ENCODE measurements at regions not wholly inside any gene's neighbourhood (a gene's known extent, or its start where the extent isn't known, plus 50 kb on each side); places are given as distances from the start of the nearest gene placed in this dataset.
"Not testable (repeated sequence)": the region's sequence is repeated elsewhere in the genome, so short reads cannot be mapped to it uniquely, and the experiment has no call there.

DNA sequence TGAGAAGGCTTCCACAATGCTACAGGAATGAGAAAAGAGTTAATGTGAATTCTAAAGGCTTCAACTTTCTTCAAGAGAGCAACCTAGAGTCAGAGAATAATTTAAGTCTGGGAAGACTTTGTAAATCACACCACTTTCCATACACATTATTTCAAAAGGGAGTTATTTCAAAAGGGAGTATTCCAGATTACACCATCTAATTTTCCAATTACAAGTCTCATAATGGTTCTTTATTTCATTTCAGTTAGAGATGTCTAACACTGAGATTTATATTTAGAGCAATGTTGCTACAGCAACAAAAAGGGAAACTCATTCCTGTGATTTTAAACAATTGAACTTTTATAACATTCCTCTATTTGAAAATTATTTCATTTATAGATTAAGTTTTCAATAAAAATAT is 98.8 kb upstream of the DST start:
- DNase-seq = no peak

DNA sequence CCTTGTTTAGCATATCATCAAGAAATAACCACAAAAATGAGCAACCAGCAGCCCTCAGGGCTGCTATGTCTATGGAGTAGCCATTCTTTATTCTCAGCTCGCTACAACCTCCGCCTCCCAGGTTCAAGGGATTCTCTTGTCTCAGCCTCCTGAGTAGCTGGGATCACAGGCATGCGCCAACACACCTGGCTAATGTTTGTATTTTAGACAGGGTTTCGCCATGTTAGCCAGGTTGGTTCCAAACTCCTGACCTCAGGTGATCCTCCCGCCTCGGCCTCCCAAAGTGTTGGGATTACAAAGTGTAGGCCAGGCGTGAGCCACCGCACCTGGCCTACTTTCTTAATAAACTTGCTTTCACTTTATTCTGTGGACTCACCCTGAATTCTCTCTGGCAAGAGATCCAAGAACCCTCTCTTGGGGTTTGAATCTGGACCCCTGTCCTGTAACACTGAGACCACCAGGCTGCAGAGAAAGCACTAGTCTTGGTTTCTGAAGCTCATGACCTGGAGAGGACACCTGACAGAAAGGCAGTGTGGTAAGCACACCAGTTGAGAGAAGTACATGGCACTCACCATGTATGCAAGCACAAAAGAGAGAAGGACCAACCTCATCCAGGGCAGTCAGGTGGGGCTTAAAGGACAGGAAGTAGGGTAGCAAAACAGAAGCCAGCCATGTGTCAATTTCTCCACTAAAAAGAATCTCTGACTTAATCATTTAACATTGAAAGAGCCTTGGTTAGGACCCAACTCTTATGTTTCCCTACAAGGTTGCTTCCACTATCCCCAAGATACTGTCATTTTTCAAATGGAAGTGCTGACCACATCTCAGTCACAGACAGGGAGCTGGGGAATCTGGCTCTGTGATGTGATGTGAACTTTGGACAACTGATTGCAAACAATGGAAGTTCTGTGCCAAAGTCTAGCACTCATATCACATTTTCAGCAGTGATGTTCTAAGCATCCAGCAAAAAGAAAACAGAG is 97.4 kb upstream of the DST start:
- DNase-seq = no peak

DNA sequence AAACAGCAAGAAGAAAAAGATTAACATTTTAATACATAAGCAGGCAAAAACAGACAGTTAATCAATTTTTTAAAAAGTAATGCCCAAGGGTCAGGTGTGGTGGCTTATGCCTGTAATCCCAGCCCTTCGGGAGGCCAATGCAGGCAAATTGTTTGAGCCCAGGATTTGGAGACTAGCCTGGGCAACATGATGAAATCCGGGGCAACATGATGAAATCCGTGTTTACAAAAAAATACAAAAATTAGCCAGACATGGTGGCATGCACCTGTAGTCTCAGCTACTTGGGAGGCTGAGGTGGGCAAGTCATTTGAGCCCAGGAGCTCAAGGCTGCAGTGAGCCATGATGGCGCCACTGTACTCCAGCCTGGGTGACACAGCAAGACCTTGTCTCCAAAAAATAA is 94.1 kb upstream of the DST start:
- DNase-seq = no peak

DNA sequence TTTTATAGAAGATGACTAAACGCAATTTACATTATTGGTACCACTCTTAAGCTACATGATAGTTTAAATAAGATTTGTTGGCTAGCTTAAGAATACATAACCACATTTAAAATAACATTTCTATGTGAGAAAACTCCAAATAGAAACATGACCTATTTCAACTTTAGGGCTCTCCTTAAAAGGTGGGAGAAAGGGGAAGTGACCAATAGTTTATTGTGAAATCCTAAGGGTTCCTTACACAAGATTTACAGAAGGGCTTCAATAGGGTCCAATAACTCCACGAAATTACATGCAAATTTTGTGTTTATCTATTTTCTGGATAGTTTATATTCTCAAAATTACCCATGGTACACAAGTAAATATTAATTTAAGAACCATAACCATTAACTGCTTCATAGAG is 91.6 kb upstream of the DST start:
- DNase-seq = no peak

DNA sequence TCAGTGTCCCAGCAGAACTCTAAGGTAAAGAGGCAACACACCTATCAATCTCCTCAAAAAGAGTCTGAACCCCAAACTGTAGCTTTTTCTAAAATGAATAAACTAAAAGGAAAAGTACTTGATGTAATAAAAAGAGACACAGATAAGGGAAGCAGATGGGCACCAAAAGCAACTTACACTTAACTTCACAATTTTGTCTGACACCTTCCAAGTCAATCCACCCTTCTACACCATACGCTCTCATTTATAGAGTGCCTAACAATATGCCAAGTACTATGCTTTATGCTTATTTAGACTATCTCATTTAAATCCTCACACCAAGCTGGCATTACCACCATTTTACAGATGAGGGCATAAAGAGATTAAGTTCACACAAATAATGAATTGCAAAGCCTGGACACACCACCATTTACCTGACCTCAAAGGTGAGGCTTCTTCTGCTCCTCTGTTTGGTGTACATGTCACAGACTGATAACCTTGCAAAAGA is 90.6 kb upstream of the DST start:
- DNase-seq = no peak

DNA sequence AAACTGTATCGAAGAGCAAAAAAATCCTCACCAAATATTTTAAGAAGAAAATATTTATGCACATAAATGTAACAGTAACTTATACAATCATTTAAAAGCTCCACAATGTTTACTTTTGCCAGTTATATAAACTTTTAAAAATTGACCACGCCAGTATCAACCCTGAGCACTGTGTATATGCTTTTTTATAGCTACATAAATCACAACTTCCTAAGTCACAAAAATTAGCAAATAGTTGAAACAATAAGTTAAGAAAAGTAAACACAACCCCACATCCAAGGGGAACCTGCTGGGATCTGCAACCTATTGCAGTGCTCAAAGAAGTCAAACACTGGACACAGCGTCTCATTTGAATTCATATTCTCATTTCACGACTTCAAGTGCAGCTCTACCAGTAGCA is 89.8 kb upstream of the DST start:
- DNase-seq = no peak

DNA sequence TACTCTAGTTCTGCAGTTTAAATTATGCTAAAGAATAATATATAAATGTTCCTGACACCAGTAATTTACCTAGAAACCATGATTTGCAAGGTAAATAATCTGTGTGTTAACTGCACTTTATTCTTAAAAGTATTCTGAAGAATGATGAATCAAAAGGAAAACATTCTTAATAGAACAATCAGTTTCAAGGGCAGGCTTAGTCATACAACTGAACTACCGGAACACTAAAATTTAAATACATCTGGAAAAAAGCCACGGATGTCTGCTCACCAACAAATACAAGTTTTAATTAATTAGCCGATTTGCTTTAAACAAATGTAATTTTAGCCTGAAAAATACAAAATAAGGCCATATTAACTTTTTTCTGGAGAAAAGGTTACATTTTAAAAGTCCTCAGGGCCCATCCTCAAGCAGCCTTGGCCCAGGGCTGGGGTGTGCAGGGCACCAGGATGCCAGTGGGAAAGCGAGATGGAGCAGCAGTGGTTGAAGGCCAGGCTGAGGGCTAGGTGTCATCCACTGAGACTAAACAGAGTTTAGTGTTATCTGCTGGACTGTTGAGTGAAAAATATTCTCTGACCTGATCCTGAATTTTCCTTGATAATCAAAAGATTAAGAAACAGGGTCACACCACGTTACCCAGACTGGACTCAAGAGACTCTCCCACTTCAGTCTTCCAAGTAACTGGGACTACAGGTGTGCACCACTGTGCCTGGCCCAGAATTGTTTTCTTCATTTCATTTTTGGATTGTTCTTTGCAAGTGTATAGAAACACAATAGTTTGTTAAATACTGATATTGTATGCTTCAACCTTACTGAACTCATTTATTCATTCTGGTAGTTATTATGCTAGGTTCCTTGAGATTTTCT is 88.2 kb upstream of the DST start:
- DNase-seq = no peak

DNA sequence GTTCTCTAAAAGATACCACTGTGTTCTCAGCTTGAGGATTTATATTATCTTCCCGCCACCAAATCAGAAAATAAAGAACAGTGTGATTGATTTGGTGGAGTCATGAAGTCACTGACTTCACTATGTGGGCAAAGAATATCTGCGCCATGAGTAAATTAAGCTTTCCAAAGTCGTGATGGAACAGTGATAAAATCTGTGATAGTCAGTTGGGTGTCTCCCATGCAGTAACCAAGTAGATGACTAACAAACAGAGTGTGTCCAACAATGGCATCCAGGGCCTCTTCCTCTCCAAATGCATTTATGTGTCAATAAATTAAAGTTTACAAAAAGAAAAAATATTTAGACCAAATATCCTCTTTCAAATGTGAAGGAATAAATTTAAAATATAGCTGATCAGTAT is 87.0 kb upstream of the DST start:
- no peak for DNase-seq

DNA sequence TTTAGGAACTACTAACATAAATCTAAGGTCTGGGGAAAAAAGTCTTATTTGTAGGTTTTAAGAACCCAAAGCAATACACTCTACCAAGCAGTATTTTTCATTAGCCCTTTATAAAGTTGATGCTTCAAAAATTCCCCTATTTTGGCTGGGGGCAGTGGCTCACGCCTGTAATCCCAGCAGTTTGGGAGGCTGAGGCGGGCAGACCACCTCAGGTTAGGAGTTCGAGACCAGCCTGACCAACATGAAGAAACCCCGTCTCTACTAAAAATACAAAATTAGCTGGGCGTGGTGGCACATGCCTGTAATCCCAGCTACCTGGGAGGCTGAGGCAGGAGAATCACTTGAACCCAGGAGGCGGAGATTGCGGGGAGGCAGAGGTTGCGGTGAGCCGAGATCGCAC is 86.5 kb upstream of the DST start:
- DNase-seq = not testable (repeated sequence)

DNA sequence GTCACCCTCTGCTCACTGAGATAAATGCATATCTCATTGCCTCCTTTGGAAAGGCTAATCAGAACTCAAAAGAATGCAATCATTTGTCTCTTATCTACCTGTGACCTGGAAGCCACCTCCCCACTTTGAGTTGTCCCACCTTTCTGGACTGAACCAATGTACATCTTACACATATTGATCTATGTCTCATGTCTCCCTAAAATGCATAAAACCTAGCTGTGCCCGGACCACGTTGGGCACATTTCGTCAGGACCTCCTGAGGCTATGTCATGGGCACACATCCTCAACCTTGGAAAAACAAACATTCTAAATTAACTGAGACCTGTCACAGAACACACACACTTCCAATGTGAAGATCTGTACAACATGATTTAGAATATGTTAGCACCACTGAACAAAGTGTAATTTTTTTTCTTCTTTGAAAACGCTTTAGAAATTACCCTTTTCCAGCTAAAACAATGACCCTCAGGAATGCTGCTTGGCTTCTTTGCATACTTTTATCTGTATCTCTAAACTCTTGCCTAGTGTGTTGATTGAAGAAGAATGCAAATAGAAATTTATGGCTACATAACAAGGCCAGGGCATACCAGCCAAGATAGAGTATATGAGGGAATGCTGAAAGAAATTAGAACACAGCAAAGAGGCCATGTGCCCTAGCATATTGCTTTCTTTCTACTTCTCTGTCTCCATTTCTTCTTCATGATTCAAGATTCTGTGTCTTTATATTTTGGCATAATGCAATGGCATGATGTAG is 84.6 kb upstream of the DST start:
- DNase-seq = no peak

DNA sequence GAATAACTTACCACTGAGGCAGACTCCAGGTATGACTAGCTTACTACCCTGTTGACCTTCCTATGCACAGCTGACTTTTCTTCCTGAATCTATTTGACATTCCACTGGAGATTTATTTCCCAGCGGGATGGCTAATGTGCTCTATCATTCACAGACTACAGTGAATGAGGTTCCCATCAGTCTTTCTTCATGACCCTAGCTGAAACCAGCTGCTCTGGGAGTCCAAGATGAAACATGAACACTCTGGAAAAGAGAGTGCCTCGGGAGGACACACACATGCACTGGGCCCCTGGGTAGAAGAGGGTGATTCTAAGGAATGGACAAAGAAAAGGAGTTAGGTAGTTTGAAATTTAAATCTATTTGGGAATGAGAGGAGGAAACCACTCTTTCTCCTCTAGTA is 82.6 kb upstream of the DST start:
- no peak for DNase-seq

DNA sequence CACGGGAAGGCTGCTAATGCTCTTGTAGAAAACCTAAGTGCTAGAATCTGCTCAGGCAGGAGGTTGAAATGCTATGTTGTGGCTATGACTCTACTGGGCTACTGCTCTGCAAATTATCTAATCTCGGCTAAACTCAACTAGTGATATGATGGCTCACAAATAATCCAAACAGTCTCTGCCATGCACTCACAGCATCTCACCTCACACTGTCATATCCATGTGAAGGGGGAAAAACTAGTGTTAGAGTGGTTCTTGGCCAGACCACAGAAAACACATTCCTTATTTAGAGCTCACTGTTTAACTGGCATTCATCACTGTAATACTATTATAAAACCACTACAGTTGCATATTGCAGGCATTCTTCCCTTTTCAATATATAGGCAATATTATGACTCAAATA is 81.8 kb upstream of the DST start:
- DNase-seq = no peak

DNA sequence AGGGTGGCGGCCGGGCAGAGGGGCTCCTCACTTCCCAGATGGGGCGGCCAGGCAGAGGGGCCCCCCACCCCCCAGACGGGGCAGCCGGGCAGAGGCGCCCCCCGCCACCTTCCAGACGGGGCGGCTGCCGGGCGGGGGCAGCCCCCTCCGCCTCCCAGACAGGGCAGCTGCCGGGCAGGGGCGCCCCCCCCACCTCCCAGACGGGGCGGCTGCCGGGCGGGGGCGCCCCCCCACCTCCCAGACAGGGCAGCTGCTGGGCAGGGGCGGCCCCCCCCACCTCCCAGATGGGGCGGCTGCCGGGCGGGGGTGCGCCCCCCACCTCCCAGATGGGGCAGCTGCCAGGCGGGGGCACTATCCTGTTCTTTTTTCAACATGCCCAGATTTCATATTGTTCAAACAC is 78.2 kb upstream of the DST start:
- DNase-seq = no peak

DNA sequence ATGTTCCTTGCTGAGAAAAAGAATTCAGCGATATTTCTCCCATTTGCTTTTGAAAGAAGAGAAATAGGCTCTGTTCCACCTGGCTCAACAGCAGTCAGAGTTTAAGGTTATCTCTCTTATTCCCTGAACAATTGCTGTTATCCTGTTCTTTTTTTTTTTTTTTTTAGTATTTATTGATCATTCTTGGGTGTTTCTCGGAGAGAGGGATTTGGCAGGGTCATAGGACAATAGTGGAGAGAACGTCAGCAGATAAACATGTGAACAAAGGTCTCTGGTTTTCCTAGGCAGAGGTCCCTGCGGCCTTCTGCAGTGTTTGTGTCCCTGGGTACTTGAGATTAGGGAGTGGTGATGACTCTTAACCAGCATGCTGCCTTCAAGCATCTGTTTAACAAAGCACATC is 77.5 kb upstream of the DST start:
- DNase-seq = not testable (repeated sequence)

DNA sequence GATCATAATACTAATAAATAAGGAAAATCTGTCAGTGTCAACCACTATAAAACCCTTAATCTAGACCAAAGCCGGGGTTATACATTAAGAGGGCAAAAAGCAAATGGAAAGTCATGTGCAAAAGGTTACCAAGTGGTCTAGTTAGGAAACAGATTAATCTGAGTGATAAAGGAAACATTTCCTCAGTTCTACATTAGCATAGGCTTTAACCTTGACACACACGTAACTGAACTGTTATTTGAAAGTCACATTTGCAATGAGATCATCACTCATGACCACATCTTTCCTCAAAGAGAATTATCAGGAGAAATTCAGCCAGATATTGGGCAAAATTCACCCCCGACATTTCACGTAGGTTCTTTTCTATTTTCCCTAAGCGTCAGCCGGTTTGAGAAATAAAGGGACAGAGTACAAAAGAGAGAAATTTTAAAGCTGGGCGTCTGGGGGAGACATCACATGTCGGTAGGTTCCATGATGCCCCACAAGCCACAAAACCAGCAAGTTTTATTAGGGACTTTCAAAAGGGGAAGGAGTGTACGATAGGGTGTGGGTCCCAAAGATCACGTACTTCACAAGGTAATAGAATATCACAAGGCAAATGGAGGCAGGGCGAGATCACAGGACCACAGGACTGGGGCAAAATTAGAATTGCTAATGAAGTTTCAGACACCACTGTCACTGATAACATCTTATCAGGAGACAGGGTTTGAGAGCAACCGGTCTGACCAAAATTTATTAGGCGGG is 76.8 kb upstream of the DST start:
- DNase-seq = not testable (repeated sequence)

DNA sequence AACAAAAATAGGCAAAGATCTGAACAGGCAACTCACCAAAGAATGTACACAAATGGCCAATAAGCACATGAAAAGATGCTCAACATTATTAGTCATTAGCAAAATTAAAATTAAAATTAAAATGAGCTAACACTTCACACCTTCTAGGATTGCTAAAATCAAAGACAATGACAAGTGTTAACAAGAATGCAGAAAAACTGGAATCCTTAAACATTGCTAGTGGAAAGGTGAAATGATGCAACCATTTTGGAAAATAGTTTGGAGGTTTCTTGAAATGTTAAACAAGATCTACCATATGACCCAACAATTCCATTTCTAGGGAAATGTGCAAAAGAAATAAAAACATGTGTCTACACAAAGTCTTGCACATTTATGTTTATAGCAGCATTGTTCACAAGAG is 75.5 kb upstream of the DST start:
- no peak for DNase-seq

DNA sequence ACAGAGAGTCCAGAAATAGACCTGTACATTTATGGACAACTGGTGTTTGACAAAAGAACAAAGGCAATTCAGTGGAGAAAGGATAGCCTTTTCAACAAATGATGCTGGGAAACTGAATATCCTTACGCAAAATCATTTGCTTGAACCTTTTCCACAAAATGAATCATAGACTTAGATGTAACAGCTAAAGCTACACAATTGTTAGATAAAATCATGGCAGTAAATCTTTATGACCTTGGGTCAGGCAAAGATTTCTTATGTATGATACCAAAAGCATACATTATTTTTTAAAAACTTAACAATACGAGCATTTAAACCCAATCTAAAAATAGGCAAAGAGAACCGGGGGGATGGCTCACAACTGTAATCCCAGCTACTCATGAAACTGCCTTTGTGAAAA is 73.5 kb upstream of the DST start:
- DNase-seq = no peak

DNA sequence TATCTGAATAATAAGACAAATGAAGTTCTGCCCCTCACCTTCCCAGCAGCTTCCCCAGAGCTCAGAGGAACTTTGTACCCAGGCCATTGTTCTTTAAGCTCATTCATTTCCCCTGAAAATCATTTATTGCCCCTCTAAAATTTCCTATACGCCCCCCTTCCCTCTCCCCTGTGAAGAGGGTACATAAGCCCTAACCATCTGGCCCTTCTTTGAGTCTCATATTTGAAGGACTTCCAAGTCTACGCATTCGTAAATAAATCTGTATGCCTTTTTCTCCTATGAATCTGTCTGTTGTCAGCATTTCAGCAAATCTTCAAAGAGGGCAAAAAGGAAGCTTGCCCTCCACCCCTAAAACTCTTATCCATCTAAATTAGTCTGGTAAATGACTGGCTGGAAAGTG is 73.1 kb upstream of the DST start:
- no peak for DNase-seq

DNA sequence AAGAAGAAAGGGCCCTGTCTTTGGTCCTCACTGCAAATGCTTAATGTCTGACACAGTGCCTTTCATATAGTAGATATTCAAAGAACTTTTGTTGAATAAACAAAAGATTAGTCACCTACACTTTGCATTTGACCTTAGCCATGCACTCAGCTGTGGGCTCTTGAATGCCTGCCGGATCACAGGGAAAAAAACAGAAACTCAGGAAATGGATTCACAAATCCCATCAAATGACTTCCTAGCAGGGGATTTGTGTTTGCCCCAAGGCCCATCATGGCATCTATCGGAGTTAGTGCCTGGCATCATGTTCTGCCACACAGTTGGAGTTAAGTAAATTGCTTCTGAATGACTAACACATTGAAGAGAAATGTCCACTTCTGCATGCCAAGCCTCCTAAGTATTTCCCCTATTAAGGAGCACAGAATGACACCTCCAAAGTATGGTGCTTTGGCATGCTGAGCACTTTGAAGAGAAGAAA is 72.3 kb upstream of the DST start:
- DNase-seq = no peak

DNA sequence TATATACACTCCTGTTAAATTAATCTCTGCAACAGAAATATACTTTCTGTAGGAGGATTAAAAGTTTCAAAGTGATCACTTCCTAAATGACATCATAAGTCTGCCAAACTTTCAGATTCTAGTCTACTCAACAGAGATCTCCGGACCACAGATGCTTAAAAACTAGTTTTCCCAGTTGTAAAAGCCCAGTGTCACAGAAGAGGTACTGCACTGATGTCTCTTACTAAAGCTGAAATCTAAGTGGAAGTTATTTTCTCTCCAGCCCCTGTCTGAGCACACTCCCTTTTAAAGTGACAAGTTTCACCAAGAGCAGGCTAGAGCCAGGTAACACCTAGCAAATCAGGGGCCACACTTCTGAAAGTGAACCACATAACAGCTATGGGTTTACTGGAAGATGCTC is 71.6 kb upstream of the DST start:
- DNase-seq = no peak

DNA sequence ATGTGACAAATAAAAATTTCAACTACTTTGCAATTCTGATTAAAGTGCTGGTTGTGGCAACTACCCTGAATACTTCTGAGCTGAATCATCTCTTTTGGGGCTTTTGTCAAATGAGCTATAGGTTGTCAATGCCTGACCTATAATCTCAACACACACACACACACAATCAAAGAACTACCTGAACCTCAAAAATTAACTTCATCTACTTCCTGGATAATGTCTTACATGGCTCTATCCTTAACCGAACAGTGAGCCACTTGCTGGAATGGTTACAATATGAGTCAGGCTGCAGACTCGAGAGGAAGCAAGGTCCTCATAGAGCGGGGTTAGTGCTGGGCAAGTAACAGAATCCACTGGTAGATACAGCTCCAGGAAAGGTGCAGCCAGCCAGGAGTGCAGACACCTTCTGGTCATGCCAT is 70.6 kb upstream of the DST start:
- no peak for DNase-seq

DNA sequence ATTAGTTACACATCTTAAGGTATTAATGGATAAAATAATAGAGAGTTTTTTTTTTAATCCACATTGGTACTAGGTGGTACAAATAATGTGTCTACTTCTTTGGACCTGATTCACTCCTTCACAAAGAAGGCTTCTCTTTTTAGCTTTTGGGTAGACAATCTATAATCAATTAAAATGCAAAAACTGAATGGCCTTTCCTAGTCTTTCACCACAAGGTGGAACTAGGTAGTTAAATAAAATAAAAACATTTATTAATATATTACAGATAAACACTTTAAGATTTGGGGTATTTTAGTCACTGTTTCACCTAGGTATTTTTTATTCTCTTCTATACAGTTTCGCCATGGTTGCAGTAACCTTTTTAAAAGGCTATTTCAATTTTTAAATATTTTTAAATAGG is 68.3 kb upstream of the DST start:
- DNase-seq = no peak
